ENCODE measurements at regions not wholly inside any gene's neighbourhood (a gene's known extent, or its start where the extent isn't known, plus 50 kb on each side); places are given as distances from the start of the nearest gene placed in this dataset.

GRCh38 chr1:13889495-13889894 is 189.5 kb downstream of the PRDM2 start:
- TF ChIP-seq REST (IDR thresholded peaks at IDR 0.05; ENCODE audit: borderline replicate concordance in 1 of 2, low read depth in 1 of 2, low read length in 2 of 2) (no peak), NR3C1 (CRISPR knock-in tag; IDR thresholded peaks at IDR 0.05) (no peak), EZH2 (conservative IDR thresholded peaks at IDR 0.05; ENCODE audit: low read depth, low read length) (no peak), CTCF (CRISPR knock-in tag; IDR thresholded peaks at IDR 0.05) (no peak), ZKSCAN8 (CRISPR knock-in tag; IDR thresholded peaks at IDR 0.05; ENCODE audit: borderline replicate concordance) (no peak)
